ENCODE measurements at regions not wholly inside any gene's neighbourhood (a gene's known extent, or its start where the extent isn't known, plus 50 kb on each side); places are given as distances from the start of the nearest gene placed in this dataset.

- no peak for TF ChIP-seq ZNF473 (tag by site-specific recombination; IDR thresholded peaks at IDR 0.05)
- TF ChIP-seq ZFP69B (tag by site-specific recombination; IDR thresholded peaks at IDR 0.05): peak; percentile 61; the same call in 1 of the 2 replicates
- no peak for TF ChIP-seq ZNF19 (tag by site-specific recombination; IDR thresholded peaks at IDR 0.05; ENCODE audit: low read depth)
- TF ChIP-seq HIC1 (tag by site-specific recombination; IDR thresholded peaks at IDR 0.05): peak; percentile 92
- no peak for TF ChIP-seq ZNF362 (tag by site-specific recombination; IDR thresholded peaks at IDR 0.05)
- no peak; the same call in none of the 2 replicates for TF ChIP-seq ZNF24 (tag by site-specific recombination; IDR thresholded peaks at IDR 0.05)
- peak; percentile 46; the same call in 1 of the 2 replicates for TF ChIP-seq ZNF76 (tag by site-specific recombination; IDR thresholded peaks at IDR 0.05; ENCODE audit: borderline replicate concordance, low read depth)
- peak; percentile 75 for TF ChIP-seq SP7 (tag by site-specific recombination; IDR thresholded peaks at IDR 0.05)
- no peak for TF ChIP-seq HOXC10 (CRISPR knock-in tag; IDR thresholded peaks at IDR 0.05)
- no peak for TF ChIP-seq AEBP2 (tag by site-specific recombination; IDR thresholded peaks at IDR 0.05; ENCODE audit: borderline replicate concordance)
Observed at GRCh38 chr9:129495620-129496472, 125.1 kb downstream of the C9orf50 start (continued).

GRCh38 chr9:129494113-129494789 is 126.7 kb downstream of the C9orf50 start:
- Histone ChIP-seq H3K36me3 (ENCODE audit: control insufficient read depth in 2 of 2, insufficient read depth in 1 of 2, low read length in 2 of 2) (no peaks in the 10 kb centered on the region), H3K4me1 (ENCODE audit: control insufficient read depth, insufficient read depth, low read length) (0 out of 2 replicates have a peak, but pooled peaks cover 2% of the 10 kb centered on the region), H3K27ac (ENCODE audit: extremely low read depth, low read depth, low read length) (no peak overlapping the region), H3K4me3 (ENCODE audit: low read depth, low read length) (no peak overlapping the region), H3K9me3 (ENCODE audit: control insufficient read depth, insufficient read depth, low read depth, low read length) (no peaks in the 10 kb centered on the region)
- POLR2A ChIA-PET: interaction anchor here (0.6 to 4.5 kb wide), 7 partner anchors 11 to 354 kb away, joined by 3 to 56 read pairs (median 5); partner anchors contain the start of gene IER5L
- TF ChIP-seq ZBTB17 (tag by site-specific recombination; IDR thresholded peaks at IDR 0.05) (0 out of 2 replicates have a peak, but pooled peaks have one; percentile 24), WT1 (tag by site-specific recombination; IDR thresholded peaks at IDR 0.05) (no peak), ZNF18 (tag by site-specific recombination; IDR thresholded peaks at IDR 0.05) (peak; percentile 76), CTCF (tag by site-specific recombination; IDR thresholded peaks at IDR 0.05) (no peak)
- CTCF ChIA-PET: interaction anchor here (0.6 to 1.1 kb wide), 3 partner anchors 31 to 321 kb away, joined by 3 to 7 read pairs (median 3); no protein-coding TSS in a partner anchor
